IPS-NIHi7 (cell line): ENCODE measurements at regions not wholly inside any gene's neighbourhood (a gene's known extent, or its start where the extent isn't known, plus 50 kb on each side); places are given as distances from the start of the nearest gene placed in this dataset.
"Not testable (repeated sequence)": the region's sequence is repeated elsewhere in the genome, so short reads cannot be mapped to it uniquely, and the experiment has no call there.

ENCODE experiments used
- DNase-seq: peaks from one replicate; pipeline ENCODE4 v3.0.0; 2012; ENCODE audit warnings: mixed read lengths; ENCODE audit errors: extremely low spot score

DNA sequence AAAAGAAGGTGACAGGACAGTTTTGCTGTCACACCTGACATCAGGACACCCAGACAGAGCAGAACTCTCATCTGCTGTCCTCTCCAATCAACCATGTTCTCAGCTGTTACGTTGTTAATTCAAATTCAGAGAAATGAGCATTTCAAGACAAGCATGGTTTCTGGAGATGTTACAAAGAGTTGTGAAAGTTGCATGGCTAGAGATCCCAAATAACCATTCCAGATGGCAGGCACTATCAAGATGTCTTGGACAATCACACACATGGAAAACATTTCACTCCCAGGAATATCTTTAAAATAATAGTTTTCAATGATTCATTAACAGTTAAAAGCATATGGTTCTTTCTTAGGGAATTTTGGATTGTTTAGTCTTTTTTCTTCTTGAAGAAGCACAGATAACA lies 533.1 kb downstream of the AGTPBP1 start:
- no peak for DNase-seq

DNA sequence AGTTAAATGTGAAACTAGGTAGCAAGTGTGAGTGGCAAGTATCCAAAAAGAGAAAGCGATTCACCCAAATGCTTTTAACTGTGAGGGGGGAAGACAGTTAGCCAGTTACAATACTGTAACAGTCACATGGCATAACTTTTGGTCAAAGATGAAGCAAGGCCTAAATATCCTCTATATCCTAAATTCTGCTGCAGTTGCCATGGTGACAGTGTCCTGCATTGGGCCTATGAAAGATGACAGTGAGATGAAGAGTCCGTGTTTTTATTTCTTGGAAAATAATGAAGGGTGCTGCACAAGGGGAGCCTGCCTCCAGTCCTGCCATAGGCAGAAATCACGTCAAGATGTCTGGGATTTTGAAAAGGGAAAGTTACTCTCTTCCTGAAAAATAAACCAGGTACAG lies 534.6 kb downstream of the NTRK2 start:
- no peak for DNase-seq

GRCh38 chr9:85202596-85202995 lies 533.1 kb downstream of the NTRK2 start:
- DNase-seq: no peak

DNA sequence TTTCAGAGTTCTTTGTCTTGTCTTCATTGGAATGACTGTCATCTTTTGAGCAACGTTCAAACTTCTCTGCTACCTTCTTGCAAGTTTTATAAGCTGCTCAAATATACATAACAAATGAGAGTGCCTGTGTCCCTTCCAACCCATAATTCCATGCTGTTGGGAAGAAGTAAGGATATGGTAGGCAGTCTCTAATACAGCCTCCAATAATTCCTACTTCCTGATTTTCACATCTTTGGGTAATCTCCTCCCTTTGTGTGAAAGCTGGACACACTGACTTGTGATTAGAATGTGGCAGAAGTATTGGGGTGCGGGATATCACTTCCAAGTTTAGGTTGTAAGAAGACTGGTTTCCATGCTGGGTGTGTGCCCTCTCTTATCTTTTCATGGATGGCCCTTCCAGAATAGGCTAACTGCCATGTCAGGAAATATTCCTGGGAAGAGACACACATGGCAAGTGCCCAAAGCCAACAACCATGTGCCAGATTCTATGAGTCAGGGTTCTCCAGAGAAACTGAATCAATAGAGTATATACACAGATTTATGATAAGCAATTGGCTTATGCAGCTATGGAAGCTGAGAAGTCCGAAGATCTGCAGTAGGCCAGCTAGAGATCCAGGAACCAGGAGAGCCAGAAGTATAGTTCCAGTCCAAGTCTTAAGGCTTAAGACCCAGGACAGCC lies 531.3 kb downstream of the NTRK2 start:
- DNase-seq: no peak

GRCh38 chr9:85199866-85200495 lies 530.5 kb downstream of the NTRK2 start:
- DNase-seq: no peak

DNA sequence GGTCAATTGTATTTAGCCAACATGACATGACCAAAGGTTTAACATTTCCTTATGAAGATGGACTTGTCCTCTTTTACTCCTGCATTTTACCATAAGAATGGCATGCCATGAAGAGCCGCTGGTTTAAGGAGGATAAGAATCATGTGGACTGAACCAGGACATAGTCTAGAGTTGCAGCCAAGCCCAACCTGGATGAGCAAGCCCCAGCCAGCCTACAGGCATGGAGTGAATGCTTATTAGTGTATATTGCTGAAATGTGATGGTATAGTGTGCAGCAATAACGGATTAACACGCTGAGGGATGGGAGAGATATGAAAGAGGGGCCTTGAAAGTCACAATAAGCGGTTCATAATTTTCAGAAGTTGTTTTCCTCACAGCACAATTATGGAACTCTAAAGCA lies 523.2 kb downstream of the NTRK2 start:
- DNase-seq: no peak

DNA sequence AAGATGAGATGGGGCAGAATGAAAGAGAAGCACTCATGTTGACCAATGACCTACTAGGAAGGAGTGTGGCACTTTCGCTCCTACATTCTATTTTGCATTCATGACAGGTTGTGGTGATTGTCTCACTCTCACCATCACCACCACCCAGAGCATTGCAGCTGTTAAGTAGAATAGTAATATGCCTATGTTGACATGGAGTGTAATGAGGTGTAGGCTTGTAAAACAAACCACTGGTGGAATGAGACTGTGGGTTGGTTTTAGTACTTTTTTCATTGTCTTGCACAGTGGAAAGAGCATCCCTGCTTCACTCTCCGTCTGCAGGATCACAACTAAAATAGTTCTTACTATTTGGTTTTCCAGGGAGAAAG lies 516.7 kb downstream of the NTRK2 start:
- no peak for DNase-seq

DNA sequence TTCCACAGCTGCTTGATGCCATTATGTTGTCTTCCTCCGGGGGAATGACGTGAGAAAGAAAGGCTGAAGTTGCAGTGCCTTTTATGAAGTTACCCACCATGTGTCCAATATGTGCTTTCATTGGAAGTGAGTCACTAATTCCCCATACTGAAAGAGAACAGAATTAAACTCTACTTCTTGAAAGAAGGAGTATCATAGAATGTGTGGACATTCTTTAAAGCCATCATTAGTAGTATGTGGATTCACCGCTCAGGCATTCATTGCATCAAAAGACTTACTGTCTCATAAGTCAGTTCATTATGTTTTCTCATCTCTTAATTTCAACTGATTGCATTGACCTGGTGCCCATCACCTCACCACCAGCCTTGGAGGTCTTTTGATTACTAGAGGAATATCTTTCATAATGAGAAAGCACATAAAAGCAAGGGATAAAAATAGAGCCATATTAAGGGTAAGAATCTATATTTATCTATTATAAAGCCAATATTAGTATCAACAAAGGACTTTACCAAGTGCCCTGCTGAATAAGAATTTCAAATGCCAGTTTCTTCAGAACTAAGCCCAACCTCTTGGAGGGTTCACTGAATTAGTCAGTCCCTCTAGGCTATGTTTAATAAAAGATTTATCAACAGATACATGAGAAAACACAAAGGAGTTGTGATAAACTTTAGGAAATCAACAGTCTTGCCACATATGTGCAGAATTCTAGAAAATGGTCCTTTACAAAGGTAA lies 516.1 kb downstream of the NTRK2 start:
- DNase-seq: no peak

- DNase-seq: no peak
These were observed 512.9 kb downstream of the NTRK2 start for GRCh38 chr9:85182383-85182782.

DNA sequence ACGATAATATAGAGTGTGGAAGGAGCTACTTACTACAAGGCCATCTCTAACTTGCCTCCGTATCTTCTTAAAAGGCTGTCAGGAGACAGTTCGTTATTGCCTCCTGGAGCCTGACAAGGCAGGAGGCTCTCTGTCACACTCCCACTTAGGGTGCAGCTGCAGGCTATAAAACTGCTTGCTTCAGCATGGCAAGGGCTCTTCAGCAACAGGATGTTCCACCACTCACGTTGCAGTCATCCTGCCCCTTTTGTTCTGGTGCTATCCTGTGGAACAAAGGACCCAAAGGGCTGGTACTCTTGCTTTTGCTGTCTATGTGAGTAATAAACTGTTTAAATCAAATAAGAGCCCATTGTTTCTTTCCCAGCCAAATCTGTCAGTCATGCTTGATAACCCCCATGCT lies 508.9 kb downstream of the NTRK2 start:
- peak; percentile 15 for DNase-seq

DNA sequence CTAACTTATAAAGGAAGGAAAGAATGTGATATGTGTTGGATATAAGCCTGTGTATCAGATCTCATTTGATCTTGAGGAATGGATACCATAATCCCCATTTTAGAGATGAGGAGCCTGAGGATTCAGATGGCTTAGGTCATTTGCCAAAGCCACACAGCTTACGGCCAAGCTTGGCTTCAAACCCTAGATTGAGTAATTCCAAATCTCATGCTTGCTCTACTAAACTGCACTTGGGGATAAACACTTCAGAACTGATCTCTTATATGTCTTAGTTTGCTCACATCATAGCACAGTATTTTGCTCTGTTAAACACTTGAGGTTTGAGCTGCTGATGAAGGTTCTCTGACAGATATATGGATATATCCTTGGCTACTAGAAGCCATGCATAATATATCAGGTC lies 504.4 kb downstream of the NTRK2 start:
- DNase-seq: no peak

GRCh38 chr9:85172001-85172978 lies 502.8 kb downstream of the NTRK2 start:
- DNase-seq: no peak

DNA sequence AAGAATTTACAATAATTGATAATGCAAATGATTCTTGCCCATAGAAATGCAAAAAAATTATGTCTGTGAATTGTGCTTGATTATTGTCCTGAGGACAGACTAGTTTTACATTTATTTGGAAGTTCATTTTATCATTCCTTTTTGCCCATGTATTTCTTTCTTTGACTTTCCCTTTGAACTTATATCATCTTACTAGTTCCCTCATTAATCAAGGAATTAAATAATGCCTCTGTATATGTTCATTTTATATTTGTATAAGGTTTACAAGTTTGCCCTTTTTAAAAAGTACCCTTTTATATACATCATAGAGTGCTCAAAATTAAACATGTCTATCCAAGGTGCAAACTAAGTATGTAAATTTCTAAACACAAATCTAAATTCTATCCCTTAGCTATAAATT lies 501.6 kb downstream of the NTRK2 start:
- DNase-seq: no peak

- DNase-seq: no peak
These were observed 498.9 kb downstream of the NTRK2 start for GRCh38 chr9:85168412-85168811.

GRCh38 chr9:85167146-85167545 lies 497.6 kb downstream of the NTRK2 start:
- DNase-seq: no peak

DNA sequence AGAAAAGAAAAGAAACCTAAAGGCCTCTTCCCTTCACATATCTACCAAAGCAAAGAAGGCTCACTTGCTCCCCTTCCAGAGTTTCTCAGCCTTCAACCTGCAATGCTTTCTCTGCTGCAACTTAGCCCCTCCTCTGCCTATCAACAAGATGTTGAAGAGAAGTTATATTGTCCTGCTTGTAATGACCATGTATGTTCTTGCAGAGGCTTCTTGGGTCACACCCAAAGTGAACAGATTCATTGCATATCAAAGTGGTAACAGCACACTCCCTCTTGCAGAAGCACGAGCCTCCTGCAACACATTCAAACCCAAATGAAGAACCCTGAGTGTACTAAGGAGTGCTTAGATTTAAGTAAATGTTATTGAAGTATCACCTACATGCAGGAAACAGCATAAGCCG lies 494.3 kb downstream of the NTRK2 start:
- DNase-seq: no peak

DNA sequence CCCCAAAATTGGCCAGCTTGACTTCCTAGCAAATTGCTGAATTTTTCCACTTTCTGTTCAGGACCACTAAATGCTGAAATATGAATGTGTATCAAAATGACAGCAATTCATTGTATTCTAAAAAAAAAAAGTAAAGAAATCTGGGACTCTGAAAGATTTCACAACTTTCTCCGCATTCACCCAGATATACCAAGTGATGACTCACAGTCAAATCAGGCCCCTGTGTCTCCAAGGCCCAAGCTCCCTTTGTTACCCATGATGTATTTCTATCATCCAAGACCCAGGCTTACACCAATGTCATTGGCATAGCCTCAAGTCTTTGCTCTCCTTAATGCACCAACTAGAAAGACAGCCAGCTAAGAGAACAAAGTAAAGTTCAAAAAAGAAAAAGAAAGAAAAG lies 493.9 kb downstream of the NTRK2 start:
- DNase-seq: no peak

GRCh38 chr9:85162822-85163221 lies 493.3 kb downstream of the NTRK2 start:
- DNase-seq: no peak

GRCh38 chr9:85160944-85161343 lies 491.4 kb downstream of the NTRK2 start:
- DNase-seq: not testable (repeated sequence)

DNA sequence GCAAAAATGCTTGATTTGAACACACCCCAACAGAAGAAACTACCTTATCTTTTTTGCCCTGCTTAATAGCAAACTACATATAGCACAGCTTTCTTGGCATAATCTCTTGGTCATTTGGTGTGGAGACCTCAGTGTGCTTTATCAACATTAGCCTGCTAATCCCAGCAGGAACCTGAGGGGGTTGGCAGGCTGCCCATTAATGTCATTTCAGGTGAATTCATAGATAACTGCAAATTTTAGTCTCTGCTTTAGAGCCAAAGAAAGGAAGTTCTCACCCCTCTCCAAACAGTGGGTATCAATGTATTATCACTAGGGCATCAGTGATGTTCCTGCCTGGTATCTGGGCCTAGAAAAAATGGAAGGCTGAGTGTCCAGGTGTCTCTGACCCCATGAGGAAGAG lies 489.0 kb downstream of the NTRK2 start:
- DNase-seq: no peak

GRCh38 chr9:85157772-85158171 lies 488.2 kb downstream of the NTRK2 start:
- DNase-seq: no peak

DNA sequence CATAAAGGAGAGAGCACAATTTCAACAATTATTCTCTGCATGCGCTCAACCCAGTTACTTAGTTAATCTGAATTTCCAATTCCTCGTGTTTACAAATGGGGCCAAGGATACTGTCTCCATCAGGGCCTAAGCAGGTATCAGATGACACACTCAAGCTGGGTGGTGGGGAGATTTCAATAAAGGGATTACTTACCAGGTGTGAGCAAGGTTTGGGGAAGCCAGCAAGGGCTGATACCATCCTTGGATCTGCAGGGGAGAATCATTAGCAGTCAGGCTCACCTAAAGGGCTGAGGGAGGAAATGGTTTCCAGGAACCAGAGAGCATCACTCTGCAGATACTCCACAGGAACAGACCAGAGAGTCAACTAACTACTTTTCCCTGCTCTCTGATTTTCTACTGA lies 487.1 kb downstream of the NTRK2 start:
- peak; percentile 21 for DNase-seq
